Activated B cell treated with CpG ODN at 0.5 μM for 24 hours (primary cell): ENCODE measurements at regions not wholly inside any gene's neighbourhood (a gene's known extent, or its start where the extent isn't known, plus 50 kb on each side); places are given as distances from the start of the nearest gene placed in this dataset.

Experiments used
- ATAC-seq: fragments of 200-7000 bp; cut with Tn5 transposase; one replicate; pipeline ENCODE4 v1.10.0; 2021; ENCODE audit warnings: low read depth, mild to moderate bottlenecking, moderate library complexity
- CTCF ChIA-PET: fragments of 350-600 bp; sonication (Branson Sonifier 250); formaldehyde crosslinking; loops from one replicate; lab custom pipeline; 2021; ENCODE audit warnings: antibody characterized with exemption; lab: Charles Lee
- POLR2A ChIA-PET: fragments of 350-600 bp; sonication (Branson Sonifier 250); formaldehyde crosslinking; loops from one replicate; lab custom pipeline; 2021; ENCODE audit warnings: antibody characterized with exemption; lab: Charles Lee
- DNase-seq: peaks from one replicate; pipeline ENCODE4 v3.0.0; 2022
- H3K27ac Mint-ChIP-seq: one replicate; pipeline ENCODE4 v1.8.0; 2020; ENCODE audit warnings: mixed read lengths
- H3K27me3 Mint-ChIP-seq: one replicate; pipeline ENCODE4 v1.8.0; 2021; ENCODE audit warnings: mixed read lengths
- H3K36me3 Mint-ChIP-seq: one replicate; pipeline ENCODE4 v1.8.0; 2021; ENCODE audit warnings: low read depth, mixed read lengths
- H3K4me1 Mint-ChIP-seq: one replicate; pipeline ENCODE4 v1.8.0; 2021; ENCODE audit warnings: mixed read lengths
- H3K4me3 Mint-ChIP-seq: one replicate; pipeline ENCODE4 v1.8.0; 2020; ENCODE audit warnings: mild to moderate bottlenecking, mixed read lengths
- H3K9me3 Mint-ChIP-seq: one replicate; pipeline ENCODE4 v1.8.0; 2020; ENCODE audit warnings: mixed read lengths
- CTCF ChIP-seq: fragments of 200-600 bp; IDR thresholded peaks from one replicate; pipeline ENCODE4 v1.8.0; 2022; ENCODE audit warnings: antibody characterized with exemption, mild to moderate bottlenecking
- intact Hi-C: fragments of 100-400 bp; cut with micrococcal nuclease; formaldehyde crosslinking; loops from one replicate; pipeline ENCODE4 v1.15.1; 2024

- peaks cover 11% of the 10 kb centered on the region for H3K27me3 Mint-ChIP-seq
- no peak overlapping the region for H3K27ac Mint-ChIP-seq
- no peaks in the 10 kb centered on the region for H3K36me3 Mint-ChIP-seq
- intact Hi-C loops, result no loop called here
- ChIA-PET POLR2A (no interaction called here), CTCF (interaction anchor here (0.6 kb wide), 1 partner anchor 72 kb away, joined by 4 read pairs; no protein-coding TSS in a partner anchor)
- DNase-seq (no peak), ATAC-seq (no peak)
- H3K9me3 Mint-ChIP-seq, result no peaks in the 10 kb centered on the region
- peaks cover 6% of the 10 kb centered on the region for H3K4me1 Mint-ChIP-seq
- TF ChIP-seq CTCF, result no peak
- no peak overlapping the region for H3K4me3 Mint-ChIP-seq
These were observed 230.1 kb upstream of the GJB5 start for GRCh38 chr1:34524783-34525182.

GRCh38 chr1:34529935-34530859, 224.7 kb upstream of the GJB5 start:
- POLR2A ChIA-PET, result no interaction called here
- Mint-ChIP-seq H3K9me3 (no peaks in the 10 kb centered on the region), H3K27ac (no peak overlapping the region), H3K27me3 (peaks cover 7% of the 10 kb centered on the region), H3K36me3 (no peaks in the 10 kb centered on the region), H3K4me3 (no peak overlapping the region), H3K4me1 (peaks cover 16% of the 10 kb centered on the region)
- no peak for TF ChIP-seq CTCF
- intact Hi-C loops, result no loop called here
- CTCF ChIA-PET, result interaction anchor here (0.6 kb wide), 1 partner anchor 1182 kb away, joined by 3 read pairs; no protein-coding TSS in a partner anchor
- DNase-seq (no peak), ATAC-seq (peak; percentile 45)

DNA sequence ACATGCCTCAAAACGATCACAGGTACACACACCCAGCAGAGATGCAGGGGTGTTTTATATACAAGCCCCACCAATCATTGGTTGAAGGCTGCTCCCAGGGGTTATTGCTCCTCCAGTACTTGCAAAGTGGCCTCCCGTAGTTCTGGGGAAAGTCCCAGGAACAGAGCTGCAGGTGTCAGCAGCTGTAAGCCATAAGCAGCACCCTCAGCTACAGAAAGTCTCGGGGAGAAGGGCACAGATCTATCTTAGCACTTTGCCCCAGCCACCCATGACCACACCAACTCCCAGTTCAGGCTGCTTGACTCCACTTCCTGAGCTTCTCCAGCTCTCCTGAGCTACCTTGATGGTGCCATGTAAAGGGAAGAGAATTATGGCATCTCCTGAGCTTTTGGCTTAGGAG, 222.7 kb upstream of the GJB5 start:
- peaks cover 15% of the 10 kb centered on the region for H3K27me3 Mint-ChIP-seq
- H3K4me3 Mint-ChIP-seq, result no peak overlapping the region
- intact Hi-C loops, result no loop called here
- H3K27ac Mint-ChIP-seq, result no peak overlapping the region
- TF ChIP-seq CTCF, result no peak
- ChIA-PET POLR2A (no interaction called here), CTCF (no interaction called here)
- no peaks in the 10 kb centered on the region for H3K36me3 Mint-ChIP-seq
- ATAC-seq (no peak), DNase-seq (no peak)
- H3K4me1 Mint-ChIP-seq, result peaks cover 16% of the 10 kb centered on the region
- H3K9me3 Mint-ChIP-seq, result no peaks in the 10 kb centered on the region

DNA sequence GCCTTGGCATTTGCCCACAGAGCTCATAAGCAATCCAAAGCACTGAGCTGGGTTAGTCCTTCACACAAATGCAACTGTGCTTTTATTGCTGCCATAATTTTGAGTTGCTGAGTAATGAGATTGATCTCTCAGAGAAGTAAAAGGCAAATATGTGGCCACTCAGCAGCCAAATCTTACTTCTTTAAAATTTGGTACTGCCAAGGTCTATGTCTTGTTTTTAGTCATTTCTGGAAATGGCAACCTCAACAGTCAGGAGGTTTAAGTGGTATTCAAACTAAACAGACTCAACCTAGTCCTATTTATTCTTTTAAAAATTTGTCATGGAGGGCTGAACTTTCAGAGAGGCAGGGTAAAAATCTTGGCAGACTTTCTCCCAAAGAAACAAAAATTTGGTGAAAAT, 216.4 kb upstream of the GJB5 start:
- ATAC-seq (no peak), DNase-seq (no peak)
- ChIA-PET POLR2A (no interaction called here), CTCF (no interaction called here)
- no peak for TF ChIP-seq CTCF
- Mint-ChIP-seq H3K27me3 (peaks cover 26% of the 10 kb centered on the region), H3K9me3 (no peaks in the 10 kb centered on the region), H3K4me1 (no peaks in the 10 kb centered on the region), H3K36me3 (no peaks in the 10 kb centered on the region), H3K4me3 (no peak overlapping the region), H3K27ac (no peak overlapping the region)
- intact Hi-C loops, result no loop called here

GRCh38 chr1:34547046-34547674, 207.7 kb upstream of the GJB5 start:
- H3K27me3 Mint-ChIP-seq, result peaks cover 15% of the 10 kb centered on the region
- no peak for TF ChIP-seq CTCF
- ATAC-seq (no peak), DNase-seq (no peak)
- CTCF ChIA-PET, result no interaction called here
- POLR2A ChIA-PET, result no interaction called here
- H3K36me3 Mint-ChIP-seq, result no peaks in the 10 kb centered on the region
- H3K4me1 Mint-ChIP-seq, result no peaks in the 10 kb centered on the region
- H3K9me3 Mint-ChIP-seq, result peaks cover 4% of the 10 kb centered on the region
- H3K27ac Mint-ChIP-seq, result no peak overlapping the region
- no peak overlapping the region for H3K4me3 Mint-ChIP-seq
- intact Hi-C loops, result no loop called here
